K562 (cell line): ENCODE measurements at regions not wholly inside any gene's neighbourhood (a gene's known extent, or its start where the extent isn't known, plus 50 kb on each side); places are given as distances from the start of the nearest gene placed in this dataset.

Source experiments
- ATAC-seq: fragments of 200-7000 bp; cut with Tn5 transposase; 3 replicates; pipeline ENCODE4 v1.9.1; 2020; ENCODE audit warnings: moderate library complexity
- BruUV-seq: library from RNA; stranded (reverse); fragments of 400-500 nt; replicated peaks from 2 replicates; lab custom pipeline; 2021; lab: Mats Ljungman, UMichigan
- CTCF ChIA-PET: fragments of 300-600 bp; formaldehyde crosslinking; extraction: SDS; loops from one replicate; lab custom pipeline; 2021; ENCODE audit warnings: low intra/inter-chr PET ratio; lab: Yijun Ruan, JAX
- POLR2A ChIA-PET: fragments of 300-600, 350-650 bp; sonication (Branson Sonifier 250); formaldehyde crosslinking; extraction: SDS; loops from one replicate; lab custom pipeline; 2021; ENCODE audit warnings: antibody characterized with exemption, inconsistent platforms; lab: Yijun Ruan, JAX
- DNase-seq, 4 experiments: peaks; one replicate each; pipeline versions ENCODE4 v3.0.0 to v3.0.0-alpha.2; 2011 to 2018; ENCODE audit warnings: low spot score in 3 of 4, mixed read lengths in 3 of 4; ENCODE audit errors: extremely low read depth in 1 of 4
- FAIRE-seq: peaks from 2 replicates; lab custom pipeline; 2011; peaks lifted over from hg19 to GRCh38; lab: Jason Lieb, UNC
- H2AFZ ChIP-seq: 2 replicates; pipeline ENCODE4 v1.6.0; 2011; ENCODE audit warnings: low read depth, low read length, control low read depth, inconsistent platforms
- H3K27ac ChIP-seq: fragments of 200-600 bp; 3 replicates; pipeline ENCODE4 v1.8.0; 2011; ENCODE audit warnings: low read depth, mild to moderate bottlenecking, control low read depth, inconsistent platforms, low read length, moderate library complexity, mixed read lengths; ENCODE audit errors: extremely low read depth
- H3K27me3 ChIP-seq, 2 experiments: fragments of 300-600 bp in 1 of 2; 2 replicates in 1 of 2; 3 replicates in 1 of 2; pipeline versions ENCODE4 v1.6.0 to v1.8.0; 2011; ENCODE audit warnings: inconsistent platforms in 2 of 2, low read length in 2 of 2, mild to moderate bottlenecking in 1 of 2, mixed read lengths in 1 of 2, moderate library complexity in 1 of 2; ENCODE audit not compliant: control insufficient read depth in 2 of 2, insufficient read depth in 2 of 2
- H3K36me3 ChIP-seq: fragments of 300-600 bp; 3 replicates; pipeline ENCODE4 v1.8.0; 2011; ENCODE audit warnings: mild to moderate bottlenecking, low read length, inconsistent platforms; ENCODE audit not compliant: control insufficient read depth, insufficient read depth
- H3K4me1 ChIP-seq, 2 experiments: fragments of 200-600 bp in 1 of 2; replicated peaks in 1 of 2; 2 replicates in 1 of 2; 3 replicates in 1 of 2; pipeline versions ENCODE4 v1.5.1 to v1.8.0; 2011; ENCODE audit warnings: inconsistent platforms in 2 of 2, low read length in 2 of 2, mild to moderate bottlenecking in 1 of 2, mixed read lengths in 1 of 2, moderate library complexity in 1 of 2; ENCODE audit not compliant: control insufficient read depth in 2 of 2, insufficient read depth in 2 of 2
- H3K4me2 ChIP-seq: 2 replicates; pipeline ENCODE4 v1.6.1; 2011; ENCODE audit warnings: low read length, control low read depth, inconsistent platforms, mixed read lengths; ENCODE audit not compliant: insufficient read depth
- H3K4me3 ChIP-seq: fragments of 200-600 bp; sonication (generic), shearing (Covaris generic); 2 replicates; pipeline ENCODE4 v1.5.1; 2016; ENCODE audit warnings: control low read depth, inconsistent platforms
- H3K79me2 ChIP-seq: fragments of 200-600 bp; 3 replicates; pipeline ENCODE4 v1.8.0; 2011; ENCODE audit warnings: low read length, inconsistent platforms; ENCODE audit not compliant: control insufficient read depth, insufficient read depth
- H3K9ac ChIP-seq, 2 experiments: 2 replicates each; pipeline versions ENCODE4 v1.6.0 to v1.6.1; 2011; ENCODE audit warnings: low read depth in 2 of 2, low read length in 2 of 2, control low read depth in 1 of 2, inconsistent platforms in 1 of 2, mild to moderate bottlenecking in 1 of 2, mixed read lengths in 1 of 2; ENCODE audit not compliant: insufficient read depth in 1 of 2
- H3K9me1 ChIP-seq: one replicate; pipeline ENCODE4 v1.6.0; 2011; ENCODE audit warnings: inconsistent platforms, mild to moderate bottlenecking, low read length, moderate library complexity; ENCODE audit not compliant: control insufficient read depth, insufficient read depth
- H3K9me3 ChIP-seq: replicated peaks from 2 replicates; pipeline ENCODE4 v1.5.1; 2011; ENCODE audit warnings: low read depth, low read length, inconsistent platforms; ENCODE audit not compliant: control insufficient read depth, insufficient read depth
- H4K20me1 ChIP-seq: replicated peaks from 2 replicates; pipeline ENCODE4 v1.6.1; 2011; ENCODE audit warnings: low read length, inconsistent platforms, mixed read lengths; ENCODE audit not compliant: control insufficient read depth, insufficient read depth
- HLTF ChIP-seq: fragments of 450-650 bp; IDR thresholded peaks from 2 replicates; pipeline ENCODE4 v1.6.1; 2016
- PCBP1 ChIP-seq: fragments of 200-400 bp; formaldehyde crosslinking; IDR thresholded peaks from 2 replicates; pipeline ENCODE4 v1.6.1; 2018; ENCODE audit warnings: mild to moderate bottlenecking, low read depth, low read length; ENCODE audit not compliant: poor library complexity, severe bottlenecking
- WGBS: fragments of 100-300 bp; shearing (Covaris generic); methylation state at CpG from one replicate; pipeline ENCODE4 v1.1.6; 2016; ENCODE audit warnings: low coverage, mixed read lengths; ENCODE audit not compliant: insufficient coverage; ENCODE audit errors: missing lambda C conversion rate; 5-methylcytosine and 5-hydroxymethylcytosine counted together
- in situ Hi-C: fragments of 300-500 bp; cut with MboI; formaldehyde crosslinking; loops from 4 replicates; pipeline ENCODE4 v1.15.0; 2018; ENCODE audit warnings: inconsistent platforms, mixed read lengths
- intact Hi-C: fragments of 100-400 bp; cut with micrococcal nuclease; formaldehyde crosslinking; loops from 2 replicates; pipeline ENCODE4 v1.14.2; 2022
- TF ChIP-seq, protein P1 (sequence below): sonication (generic); formaldehyde crosslinking; IDR thresholded peaks from 2 replicates; pipeline ENCODE4 v1.8.1; 2023; ENCODE audit warnings: mild to moderate bottlenecking, missing genetic modification reagents

DNA sequence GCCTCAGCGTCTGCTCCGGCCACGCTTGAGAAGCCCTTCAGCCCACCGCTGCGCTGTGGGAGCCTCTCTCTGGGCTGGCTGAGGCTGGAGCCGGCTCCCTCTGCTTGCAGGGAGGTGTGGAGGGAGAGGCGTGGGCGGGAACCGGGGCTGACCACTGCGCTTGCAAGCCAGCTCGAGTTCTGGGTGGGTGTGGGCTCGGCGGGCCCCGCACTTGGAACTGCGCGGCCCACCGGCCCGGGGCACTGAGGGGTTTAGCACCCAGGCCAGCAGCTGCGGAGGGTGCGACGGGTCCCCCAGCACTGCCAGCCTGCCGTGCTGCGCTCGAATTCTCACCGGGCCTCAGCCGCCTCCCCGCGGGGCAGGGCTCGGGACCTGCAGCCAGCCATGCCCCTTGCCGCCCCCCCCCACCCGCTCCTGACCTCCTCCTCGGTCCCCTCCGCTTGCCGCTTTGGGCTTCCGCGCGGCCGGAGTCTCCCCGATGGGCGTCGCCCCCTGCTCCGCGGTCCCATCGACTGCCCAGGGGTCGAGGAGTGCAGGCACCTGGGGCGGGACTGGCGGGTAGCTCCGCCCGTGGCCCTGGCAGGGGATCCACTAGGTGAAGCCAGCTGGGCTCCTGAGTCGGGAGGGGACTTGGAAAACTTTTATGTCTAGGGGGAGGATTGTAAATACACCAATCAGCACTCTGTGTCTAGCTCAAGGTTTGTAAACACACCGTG, 106.7 kb downstream of the RAP2B start:
- DNase-seq (no peak), FAIRE-seq (no peak), ATAC-seq (no peak)
- no peak overlapping the region for H2AFZ ChIP-seq
- no TSS peak for BruUV-seq
- no peak overlapping the region for H3K9ac ChIP-seq
- in situ Hi-C loops: no loop called here
- WGBS: 90% methylated on average over 24 of the region's 51 CpGs
- H3K27me3 ChIP-seq: no peaks in the 10 kb centered on the region
- H3K79me2 ChIP-seq: no peaks in the 10 kb centered on the region
- no peak overlapping the region for H3K4me3 ChIP-seq
- intact Hi-C loops: no loop called here
- no peaks in the 10 kb centered on the region for H3K9me1 ChIP-seq
- H4K20me1 ChIP-seq: no peaks in the 10 kb centered on the region
- H3K36me3 ChIP-seq: no peaks in the 10 kb centered on the region
- 0 out of 2 replicates have a peak, but pooled peaks cover 1% of the 10 kb centered on the region for H3K9me3 ChIP-seq
- H3K27ac ChIP-seq: no peak overlapping the region
- POLR2A ChIA-PET: no interaction called here
- H3K4me2 ChIP-seq: no peak overlapping the region
- TF ChIP-seq HLTF: no peak
- TF ChIP-seq, protein P1, sequence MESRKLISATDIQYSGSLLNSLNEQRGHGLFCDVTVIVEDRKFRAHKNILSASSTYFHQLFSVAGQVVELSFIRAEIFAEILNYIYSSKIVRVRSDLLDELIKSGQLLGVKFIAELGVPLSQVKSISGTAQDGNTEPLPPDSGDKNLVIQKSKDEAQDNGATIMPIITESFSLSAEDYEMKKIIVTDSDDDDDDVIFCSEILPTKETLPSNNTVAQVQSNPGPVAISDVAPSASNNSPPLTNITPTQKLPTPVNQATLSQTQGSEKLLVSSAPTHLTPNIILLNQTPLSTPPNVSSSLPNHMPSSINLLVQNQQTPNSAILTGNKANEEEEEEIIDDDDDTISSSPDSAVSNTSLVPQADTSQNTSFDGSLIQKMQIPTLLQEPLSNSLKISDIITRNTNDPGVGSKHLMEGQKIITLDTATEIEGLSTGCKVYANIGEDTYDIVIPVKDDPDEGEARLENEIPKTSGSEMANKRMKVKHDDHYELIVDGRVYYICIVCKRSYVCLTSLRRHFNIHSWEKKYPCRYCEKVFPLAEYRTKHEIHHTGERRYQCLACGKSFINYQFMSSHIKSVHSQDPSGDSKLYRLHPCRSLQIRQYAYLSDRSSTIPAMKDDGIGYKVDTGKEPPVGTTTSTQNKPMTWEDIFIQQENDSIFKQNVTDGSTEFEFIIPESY (CRISPR knock-in tag): peak; percentile 59
- TF ChIP-seq PCBP1: peak; percentile 64
- TF ChIP-seq, all 486 proteins: peak for 2
- no peaks in the 10 kb centered on the region; a peak in 1 of 5 replicates for H3K4me1 ChIP-seq
- CTCF ChIA-PET: interaction anchor here (0.7 kb wide), 1 partner anchor 1862 kb away, joined by 3 read pairs; no protein-coding TSS in a partner anchor
